Fibroblast of upper back skin (primary cell): ENCODE measurements at regions not wholly inside any gene's neighbourhood (a gene's known extent, or its start where the extent isn't known, plus 50 kb on each side); places are given as distances from the start of the nearest gene placed in this dataset.

Experiments
- DNase-seq: peaks from one replicate; pipeline ENCODE4 v3.0.0-alpha.2; 2013

DNA sequence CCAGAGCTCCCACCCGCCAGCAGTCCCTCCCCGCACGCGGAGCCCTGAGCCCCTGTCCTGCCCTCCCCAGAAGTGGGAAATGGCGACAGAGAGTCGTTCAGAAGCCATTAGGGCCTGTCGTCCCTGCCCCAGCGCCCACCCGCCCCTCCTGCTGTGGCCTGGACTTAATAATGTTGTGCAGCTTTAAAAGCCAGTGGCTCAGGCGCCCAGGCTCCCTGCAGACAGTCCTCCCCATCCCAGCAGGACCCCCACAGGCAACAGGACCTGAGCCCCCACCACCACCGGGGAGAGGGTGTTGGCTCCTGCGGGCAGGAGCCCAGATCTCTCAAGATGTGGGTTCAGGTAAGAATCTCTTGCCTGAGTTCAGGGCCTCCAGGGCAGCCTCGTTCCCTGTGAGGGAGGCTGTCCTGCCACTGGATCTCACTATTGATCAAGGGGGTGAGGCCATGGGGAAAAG lies 125.3 kb upstream of the RUNX3 start:
- no peak for DNase-seq

DNA sequence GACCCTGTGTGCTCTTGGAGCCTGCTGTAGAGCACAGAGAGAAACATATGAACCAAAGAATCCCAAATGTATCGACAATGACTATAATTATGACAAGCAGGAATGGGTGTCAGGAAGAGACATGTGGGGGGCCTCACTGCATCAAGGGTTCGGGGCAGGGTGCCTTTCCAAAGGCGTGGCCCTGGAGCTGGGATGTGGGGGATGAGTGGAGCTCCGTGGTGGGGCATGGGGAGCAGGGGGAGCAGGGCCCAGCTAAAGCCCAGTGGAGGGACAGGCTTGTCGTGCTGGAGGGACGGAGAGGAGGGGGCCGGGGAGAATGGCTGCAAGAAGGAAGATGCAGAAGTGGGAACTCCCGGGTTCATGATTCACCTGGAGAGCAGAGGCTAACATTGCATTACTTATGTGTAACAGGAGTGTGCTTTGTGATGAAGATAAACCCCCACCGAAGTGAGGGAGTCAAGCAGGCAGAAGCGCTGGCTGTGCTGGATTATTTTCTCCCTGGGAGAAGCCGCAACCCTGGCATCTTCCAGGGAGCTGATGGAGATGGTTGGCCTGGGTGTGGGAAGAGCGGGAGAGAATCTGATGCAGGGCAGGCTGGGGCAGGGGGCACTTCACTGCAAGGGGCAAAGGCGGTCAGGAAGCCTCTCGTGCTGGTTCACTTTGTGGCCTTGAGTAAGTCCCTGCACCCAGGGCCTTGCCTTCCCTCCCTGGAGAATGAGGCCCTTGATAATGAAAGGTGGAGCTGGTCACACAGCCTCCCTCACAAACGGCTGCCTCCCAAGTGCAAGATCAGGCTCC lies 124.6 kb upstream of the RUNX3 start:
- no peak for DNase-seq

DNA sequence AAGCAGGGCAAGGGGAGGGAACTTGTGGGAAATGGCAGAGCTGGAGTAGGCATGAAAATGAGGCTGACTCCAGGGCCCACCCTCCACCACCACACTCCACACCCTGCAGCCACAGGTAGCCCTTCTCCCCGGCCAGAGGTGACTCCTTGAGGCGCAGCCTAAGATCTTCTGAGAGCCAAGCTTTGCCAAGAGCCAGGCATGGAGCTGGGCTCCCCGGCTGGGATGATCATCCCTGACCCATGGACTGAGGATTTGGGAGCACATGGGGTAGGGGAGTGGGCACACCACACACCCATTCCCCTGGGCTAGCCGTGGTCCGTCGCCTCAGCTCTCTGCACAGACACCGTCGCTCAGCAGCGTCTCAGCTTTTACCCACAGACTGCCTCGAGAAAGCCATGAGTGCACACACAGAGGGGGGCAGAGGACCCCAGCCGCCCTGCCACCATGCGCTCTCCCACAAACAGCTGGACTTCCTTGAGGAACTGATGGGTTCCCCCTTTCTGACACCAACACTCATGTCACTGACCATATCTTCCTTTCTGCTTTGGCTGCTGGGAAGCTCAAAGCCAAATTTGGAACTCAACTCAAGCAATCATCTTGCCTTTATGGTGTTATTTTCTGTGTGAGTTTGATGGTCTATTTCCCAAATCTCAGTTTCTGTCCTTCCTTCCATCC lies 123.6 kb upstream of the RUNX3 start:
- DNase-seq: no peak

DNA sequence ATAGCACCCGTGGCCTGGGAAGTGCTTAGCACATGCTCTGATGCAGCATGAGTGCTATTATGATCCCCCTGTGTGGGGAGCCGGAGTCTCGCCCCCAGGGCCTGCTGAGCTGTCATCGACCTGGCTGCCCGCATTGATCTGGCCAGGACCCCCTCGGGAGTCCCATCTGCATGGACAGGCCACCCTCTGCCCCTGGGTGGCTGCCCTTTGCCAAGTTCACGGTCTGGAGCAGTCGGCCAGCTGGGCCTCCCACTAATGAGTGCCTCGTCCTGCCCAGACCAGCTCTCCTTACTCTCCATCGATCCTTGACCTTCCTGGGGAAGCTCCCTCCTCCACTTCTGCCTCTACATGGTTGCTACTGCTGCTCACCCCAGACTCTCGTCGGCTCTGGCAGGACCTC lies 121.8 kb upstream of the RUNX3 start:
- no peak for DNase-seq

DNA sequence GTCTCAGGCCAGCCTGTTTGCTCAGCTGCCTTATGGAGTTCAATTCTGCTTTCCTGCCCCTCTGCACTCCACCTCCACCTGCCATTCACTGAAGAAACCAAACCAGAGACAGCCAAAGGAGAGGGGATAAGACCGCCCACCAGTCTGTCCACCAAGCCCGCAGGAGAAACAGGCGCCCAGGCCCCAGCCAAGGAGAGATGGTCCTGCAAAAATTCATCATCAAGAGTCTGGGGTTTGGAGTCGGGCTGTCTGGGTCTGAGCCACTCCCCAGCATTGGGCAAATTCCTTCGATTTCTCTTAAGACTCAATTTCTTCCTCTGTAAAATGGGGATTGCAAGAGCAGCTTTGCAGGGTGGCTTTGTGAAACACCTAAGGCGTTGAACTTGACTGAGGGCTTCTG lies 121.4 kb upstream of the RUNX3 start:
- DNase-seq: no peak

DNA sequence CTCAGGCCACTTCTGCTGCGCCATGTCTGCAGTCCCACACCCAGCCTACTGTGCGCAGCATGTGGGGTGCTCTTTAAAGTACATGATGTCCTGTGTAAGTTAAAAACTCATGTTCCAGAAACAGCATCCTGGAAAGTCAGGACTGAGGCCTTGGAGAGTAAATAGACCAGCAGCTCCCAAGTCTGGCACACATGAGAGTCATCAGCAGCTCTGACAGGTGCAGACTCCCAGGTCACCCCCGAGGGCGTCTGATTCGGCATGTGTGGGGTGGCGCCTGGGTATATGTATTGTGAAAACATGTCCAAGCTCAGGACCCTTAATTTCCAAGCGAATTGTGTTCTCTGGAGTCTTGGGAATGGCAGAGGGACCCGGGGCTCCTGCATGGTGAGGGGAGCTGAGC lies 120.1 kb upstream of the RUNX3 start:
- DNase-seq: no peak

DNA sequence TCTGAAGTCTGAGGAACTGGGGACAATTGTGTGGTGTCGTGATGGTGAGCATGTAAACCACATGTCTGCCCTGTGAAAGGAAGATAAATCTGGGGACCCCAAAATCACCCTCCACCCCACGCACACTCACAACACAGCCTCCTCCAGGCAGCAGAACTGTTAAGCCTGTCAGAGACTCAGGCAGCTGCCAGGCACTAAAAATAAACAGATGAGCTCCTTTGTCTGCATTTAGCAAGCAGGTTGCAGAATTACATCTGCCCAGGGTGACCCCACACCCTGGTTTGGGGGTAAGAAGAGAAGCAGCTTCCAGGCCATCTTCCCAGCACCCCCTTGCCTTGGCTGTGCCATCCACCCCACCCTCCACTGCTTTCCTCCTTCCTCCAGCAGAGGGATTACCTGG lies 119.1 kb upstream of the RUNX3 start:
- no peak for DNase-seq

DNA sequence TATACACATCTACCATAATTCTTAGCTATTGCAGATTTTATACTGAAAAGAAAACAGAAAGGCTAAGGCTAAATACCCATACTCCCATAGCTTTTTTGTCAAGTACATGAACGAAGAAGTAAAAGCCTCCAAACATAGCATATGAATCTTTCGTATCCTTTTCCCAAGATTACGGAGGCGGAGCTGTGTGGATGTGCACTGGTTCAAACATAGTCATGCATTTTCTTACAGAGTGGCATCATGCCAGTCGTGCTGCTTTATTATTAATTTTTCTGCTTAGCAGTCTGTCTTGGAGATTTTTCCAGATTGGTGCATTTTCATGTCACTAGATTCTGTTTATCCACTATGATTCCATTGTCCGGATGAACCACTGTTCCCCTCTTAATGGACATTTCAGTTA lies 118.7 kb upstream of the RUNX3 start:
- no peak for DNase-seq

DNA sequence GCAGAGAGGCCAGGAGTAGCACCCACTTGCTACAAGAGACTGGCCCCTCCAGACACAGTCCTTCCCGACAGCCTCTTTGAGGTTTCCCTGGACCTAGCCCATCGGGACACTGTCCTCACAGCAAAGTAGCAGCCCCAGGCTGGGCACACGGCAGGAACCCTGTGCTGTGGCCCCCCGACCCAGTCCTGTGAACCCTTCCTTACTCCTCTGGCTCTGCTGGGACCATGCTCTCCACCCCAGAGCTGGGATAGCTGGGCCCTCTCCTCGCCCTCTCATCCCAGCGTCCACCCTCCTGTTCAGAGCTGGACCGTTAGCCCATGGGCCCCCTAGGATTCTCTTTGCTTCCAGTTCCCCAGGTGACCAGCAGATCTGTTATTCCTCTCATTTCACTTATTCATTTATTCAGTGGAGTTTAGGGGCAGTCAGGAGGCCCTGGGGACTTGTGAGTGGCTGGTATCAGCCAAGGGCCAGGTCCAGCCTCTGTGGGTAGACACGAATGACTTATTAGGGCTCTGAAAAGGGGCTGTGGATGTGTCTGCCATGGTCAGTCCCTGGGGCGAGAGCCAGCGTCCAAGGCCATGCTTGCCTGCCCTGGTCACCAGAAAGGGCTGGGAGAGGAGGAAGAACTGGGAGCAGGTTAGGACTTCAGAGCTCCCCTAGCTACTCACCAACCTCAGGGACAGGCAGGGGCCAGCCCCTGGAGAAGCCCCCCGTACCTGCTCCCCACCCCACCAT lies 117.6 kb upstream of the RUNX3 start:
- no peak for DNase-seq

DNA sequence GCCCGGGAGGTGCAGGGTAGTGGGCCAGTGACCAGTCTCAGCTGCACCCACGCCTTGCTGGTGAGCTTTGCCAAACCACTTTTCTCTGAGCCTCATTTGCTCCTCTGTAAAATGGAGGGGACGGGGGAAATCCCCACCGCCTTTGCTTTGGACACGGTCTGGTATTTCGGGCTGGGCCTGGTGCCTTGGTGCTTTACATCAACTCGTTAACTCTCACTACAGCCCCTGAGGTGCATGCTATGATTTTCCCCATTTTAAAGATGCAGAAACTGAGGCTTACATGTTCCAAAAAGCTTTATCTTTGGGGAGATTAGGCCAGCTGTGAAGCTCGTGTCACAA lies 116.1 kb upstream of the RUNX3 start:
- no peak for DNase-seq

DNA sequence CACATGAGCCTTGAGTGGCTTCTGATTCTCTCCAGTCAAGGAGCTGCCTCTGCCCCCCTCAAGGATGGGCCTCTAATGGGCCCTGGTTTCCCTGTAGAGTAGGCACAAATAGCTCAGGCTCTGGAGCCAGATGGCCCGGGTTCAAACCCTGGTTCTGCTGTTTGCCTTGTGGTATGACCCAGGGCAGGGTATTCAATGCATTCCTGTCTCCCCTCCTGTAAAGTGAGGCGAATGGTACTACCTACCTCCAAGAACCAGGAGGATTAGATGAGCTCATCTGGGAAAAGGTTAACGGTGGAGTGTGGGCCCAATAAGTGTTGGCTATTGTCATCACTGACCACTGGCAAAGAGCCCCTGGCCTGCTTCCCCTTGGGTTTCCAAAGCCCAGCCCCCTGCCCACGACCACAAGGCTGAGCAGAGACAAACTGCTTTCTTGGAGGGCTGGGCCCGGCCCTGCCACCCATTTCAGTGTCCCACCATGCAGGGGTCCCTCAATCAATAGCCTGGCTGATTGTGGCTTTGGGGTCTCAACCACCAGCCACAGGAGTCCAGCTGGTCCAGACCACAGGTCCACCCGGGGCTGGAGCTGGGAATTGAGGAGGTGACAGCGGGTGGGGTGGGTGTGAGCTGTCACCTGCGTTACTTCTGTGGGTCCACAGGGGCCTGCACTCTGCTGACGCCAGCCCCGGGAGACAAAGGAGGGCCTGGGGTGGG lies 115.6 kb upstream of the RUNX3 start:
- no peak for DNase-seq

DNA sequence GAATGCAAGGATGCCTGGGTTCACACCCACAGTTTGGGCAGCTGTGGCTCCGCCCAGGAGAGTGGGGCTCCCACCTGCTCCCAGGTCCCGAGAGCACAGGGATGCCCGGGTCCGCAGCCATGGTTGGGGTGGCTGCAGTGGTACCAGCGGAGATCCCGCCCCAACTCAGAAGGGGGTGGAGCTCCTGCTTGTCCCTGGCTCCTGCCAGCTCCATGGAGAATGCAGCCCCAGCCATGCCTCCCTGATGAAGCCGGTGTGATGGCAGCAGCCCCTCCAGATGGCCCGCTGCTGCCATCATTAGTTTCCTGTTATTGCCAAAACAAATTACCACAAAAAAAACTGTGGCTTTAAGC lies 113.1 kb upstream of the RUNX3 start:
- DNase-seq: no peak

DNA sequence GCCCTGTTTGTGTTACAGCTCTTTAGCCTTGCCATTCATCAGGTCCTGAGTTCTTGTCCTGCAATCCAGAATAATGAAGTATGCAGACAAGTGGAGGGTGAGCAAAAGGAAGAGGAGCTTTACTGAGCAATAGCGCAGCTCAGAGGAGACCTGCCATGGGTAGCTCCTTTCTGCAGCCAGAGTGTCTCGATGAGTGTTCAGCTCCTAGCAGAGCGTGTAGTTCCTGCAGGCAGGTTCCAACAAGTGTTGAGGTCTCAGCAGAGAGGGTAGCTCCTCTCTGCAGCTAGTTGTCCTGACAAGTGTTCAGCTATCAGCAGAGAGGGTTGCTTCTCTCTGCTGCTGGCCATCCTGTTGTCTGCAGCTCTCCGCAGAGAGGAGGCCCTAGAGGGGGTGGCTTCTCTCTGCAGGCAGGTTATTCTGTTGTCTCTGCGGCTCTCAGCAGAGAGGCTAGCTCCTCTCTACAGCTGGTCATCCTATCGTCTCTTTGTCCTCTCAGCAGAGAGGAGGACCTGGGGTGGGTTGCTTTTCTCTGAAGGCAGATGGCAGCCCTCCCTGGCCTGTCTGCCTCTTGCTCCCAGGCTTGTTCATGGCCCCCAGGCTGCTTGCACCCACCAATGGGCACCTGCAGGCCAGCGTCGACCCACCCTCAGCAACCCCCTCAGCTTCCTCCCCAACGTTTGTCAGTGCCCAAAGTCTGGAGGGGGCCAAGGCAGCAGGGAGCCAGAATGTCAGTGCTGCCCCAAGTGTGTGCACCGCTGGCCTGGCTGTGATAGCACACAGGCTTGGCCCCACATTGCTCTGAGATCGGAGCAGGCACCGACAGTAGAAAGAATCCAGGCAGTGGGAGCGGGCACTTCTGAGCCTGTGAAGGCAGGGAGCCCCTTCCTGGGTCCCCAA lies 112.5 kb upstream of the RUNX3 start:
- no peak for DNase-seq

DNA sequence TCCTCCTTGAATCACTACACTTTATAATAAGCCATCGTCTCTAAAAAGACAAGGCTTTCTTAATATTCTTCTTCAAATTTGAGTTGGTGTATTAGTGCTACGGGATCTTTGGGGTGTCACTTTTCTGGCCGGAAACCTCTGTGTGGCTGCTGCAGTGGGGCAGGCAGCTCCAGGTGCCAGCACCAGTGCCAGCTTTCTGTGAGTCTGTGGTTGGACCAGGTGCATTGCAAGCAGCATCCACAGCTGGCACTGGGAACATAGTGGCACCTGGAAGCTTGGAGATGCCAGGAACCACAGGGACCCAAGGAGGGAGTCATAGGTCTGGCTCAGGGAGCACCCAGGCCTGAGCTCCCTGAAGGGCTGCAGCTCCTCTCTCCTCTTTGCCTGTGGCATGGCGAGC lies 111.8 kb upstream of the RUNX3 start:
- DNase-seq: no peak

DNA sequence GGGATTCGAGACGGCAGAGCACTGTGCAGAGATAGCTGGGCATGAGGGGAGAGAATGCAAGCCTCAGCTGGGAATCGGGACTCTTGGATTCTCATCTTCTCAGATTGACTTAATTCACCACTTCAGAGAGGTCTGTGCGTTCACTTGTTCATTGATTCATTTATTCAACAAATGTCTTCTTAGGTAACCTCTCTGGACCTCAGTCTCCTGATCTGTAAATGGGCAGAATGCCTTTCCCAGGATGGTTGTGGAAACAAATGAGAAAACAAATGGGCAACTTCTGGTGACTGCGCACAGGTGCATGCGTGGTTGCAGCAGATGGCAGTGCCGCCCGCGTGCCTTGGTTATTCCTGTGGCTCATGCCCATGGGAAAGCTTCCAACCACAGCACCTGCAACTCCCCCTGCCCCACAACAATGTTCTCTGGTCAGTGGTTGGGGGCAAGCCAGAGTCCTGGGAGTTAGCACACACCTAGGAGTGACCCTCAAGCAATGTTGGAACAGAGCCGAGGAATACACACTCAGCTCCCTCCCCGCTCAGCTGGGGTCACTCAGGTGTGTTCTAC lies 110.1 kb upstream of the RUNX3 start:
- no peak for DNase-seq

DNA sequence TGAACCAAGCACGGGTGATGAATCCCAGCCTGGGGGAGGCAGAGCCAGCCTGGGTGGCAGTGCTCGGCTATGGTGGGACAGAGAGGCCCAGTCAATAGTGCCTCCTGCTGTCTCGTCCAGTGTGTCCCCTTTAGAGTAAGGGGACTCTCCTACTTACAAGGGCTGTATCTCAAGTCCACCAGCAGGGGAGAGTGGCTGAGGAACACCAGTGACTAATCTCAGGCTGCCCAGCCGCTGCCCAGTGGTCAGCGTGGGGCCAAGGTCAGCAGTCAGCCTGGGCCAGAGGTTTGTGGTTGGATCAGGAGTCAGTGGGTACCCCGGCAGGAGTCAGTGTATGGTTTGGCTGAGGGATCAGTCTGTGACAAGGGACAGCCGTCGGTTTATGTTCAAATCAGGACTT lies 109.2 kb upstream of the RUNX3 start:
- DNase-seq: no peak

DNA sequence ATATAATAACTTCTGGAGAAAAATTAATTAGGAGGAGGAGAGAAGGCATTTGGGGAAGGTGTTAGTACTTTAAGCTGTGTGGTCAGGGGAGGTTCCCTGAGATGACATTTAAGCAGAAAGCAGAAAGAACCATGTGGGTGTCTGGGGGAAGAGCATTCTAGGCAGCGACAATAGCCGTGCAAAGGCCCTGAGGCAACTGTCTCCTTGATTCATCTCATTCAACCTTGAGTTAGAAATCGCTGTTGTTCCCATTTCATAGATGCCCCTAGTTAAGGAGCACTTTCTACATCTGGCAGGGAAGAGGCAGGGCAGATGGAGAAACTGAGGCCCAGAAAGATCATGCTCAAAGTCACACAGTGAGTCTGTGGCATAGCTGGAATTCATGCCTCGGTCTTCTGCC lies 108.6 kb upstream of the RUNX3 start:
- no peak for DNase-seq

DNA sequence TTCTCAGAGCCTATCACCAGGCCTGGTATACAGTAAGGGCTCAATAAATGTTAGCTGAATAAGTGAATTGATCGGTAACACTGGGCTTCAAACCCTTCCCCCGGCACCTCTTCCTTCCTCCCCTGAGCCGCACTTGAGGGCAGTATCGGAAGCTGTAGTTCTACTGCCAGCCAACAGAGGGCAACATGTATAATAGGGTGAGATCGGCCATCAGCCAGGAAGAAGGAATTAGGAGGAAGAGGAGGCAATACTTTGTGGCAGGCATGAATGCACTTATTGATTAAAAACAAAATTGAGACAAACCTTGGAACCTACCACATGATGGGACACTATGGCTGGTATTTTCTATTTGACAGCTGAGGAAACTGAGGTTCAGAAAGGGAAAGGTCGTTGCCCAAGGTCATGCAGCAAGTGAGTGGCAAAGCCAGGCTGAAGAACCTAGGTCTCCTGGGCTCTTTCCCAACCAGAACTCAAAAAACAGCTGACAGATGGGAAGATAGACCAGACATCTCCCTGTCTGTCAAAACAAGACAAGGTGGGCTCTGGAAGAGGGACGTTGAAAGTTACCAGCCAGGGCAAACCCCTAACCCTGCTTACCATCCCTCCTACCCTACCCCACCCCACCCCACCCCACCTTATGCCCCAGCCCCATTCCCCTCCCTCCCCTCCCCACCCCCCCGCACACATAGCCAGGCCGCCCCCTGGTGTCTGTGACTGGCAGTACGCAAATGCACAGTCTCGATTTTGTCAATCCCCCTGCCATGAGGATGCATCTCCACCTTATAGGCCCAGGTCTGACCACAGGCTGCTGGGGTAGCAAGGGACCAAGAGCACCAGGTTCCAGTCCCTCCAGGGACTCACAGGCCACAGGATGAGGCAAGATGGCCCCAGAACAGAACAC lies 107.3 kb upstream of the RUNX3 start:
- DNase-seq: peak; percentile 23

DNA sequence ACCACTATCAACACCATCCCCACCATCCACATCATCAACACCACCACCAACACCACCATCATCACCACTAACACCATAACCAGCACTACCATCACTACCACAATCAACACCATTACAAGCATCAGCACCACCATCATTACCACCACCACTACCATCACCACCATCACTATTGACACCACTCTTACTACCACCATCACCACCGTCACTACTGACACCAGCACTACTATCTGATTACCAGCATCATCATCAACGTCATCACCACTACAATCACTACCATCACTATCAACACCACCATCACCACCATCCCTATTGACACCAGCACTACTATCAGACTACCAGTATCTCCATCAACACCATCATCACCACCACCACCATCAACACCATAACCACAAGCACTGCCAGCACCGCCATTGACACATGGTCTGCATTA lies 106.1 kb upstream of the RUNX3 start:
- DNase-seq: no peak

DNA sequence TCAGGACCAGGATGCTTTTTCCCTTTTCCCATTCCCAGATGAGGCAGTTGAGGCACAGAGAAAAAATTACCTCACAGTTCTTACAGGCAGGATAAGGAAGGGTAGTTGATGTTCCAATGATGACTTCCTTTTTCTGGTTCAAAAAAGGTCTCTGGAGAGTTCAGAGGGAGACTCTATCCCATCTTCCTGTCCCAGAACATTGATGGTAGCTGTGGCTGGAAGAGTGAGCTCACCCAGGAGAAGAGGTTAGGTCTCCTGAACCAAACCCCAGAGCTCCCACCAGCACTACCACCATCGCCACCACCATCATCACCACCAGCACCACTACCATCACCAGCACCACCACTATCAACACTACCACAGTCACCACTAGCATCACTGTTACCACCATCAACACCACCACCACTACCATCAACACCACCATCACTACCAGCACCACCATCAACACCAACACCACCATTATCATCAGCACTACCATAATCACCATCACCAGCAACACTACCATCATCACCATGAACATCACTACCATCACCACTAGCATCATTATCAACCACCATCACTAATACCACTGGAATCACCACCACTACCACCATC lies 105.5 kb upstream of the RUNX3 start:
- DNase-seq: no peak
